Endothelial cell of umbilical vein (primary cell): ENCODE measurements at regions not wholly inside any gene's neighbourhood (a gene's known extent, or its start where the extent isn't known, plus 50 kb on each side); places are given as distances from the start of the nearest gene placed in this dataset.

Experiments used
- BruUV-seq: library from RNA; stranded (reverse); fragments of 400-500 nt; replicated peaks from 2 replicates; lab custom pipeline; 2021; lab: Mats Ljungman, UMichigan
- CTCF ChIA-PET: fragments of 300-600, 350-600 bp; sonication (Branson Sonifier 250); formaldehyde crosslinking; loops from one replicate; lab custom pipeline; 2021; ENCODE audit warnings: antibody characterized with exemption, inconsistent platforms; lab: Charles Lee
- POLR2A ChIA-PET: fragments of 300-600, 350-600 bp; sonication (Branson Sonifier 250); formaldehyde crosslinking; loops from one replicate; lab custom pipeline; 2021; ENCODE audit warnings: antibody characterized with exemption, inconsistent platforms; lab: Charles Lee
- DNase-seq: peaks from one replicate; pipeline ENCODE4 v3.0.0-alpha.2; 2011; ENCODE audit warnings: low read depth, low spot score
- FAIRE-seq: peaks from 2 replicates; lab custom pipeline; 2011; peaks lifted over from hg19 to GRCh38; lab: Jason Lieb, UNC
- H2AFZ ChIP-seq: 2 replicates; pipeline ENCODE4 v1.6.0; 2012; ENCODE audit warnings: low read depth, low read length, control low read depth, inconsistent platforms
- H3K27ac ChIP-seq: 2 replicates; pipeline ENCODE4 v1.5.1; 2011; ENCODE audit warnings: low read depth, mild to moderate bottlenecking, control low read depth, low read length, moderate library complexity; ENCODE audit not compliant: insufficient read depth
- H3K27me3 ChIP-seq, 2 experiments: 2 replicates each; pipeline versions ENCODE4 v1.6.0 to v1.6.1; 2011; ENCODE audit warnings: low read length in 2 of 2, mixed read lengths in 1 of 2; ENCODE audit not compliant: control insufficient read depth in 2 of 2, insufficient read depth in 2 of 2
- H3K36me3 ChIP-seq, 2 experiments: 2 replicates in 1 of 2; 3 replicates in 1 of 2; pipeline ENCODE4 v1.5.1; 2011; ENCODE audit warnings: low read length in 2 of 2, mild to moderate bottlenecking in 1 of 2, moderate library complexity in 1 of 2; ENCODE audit not compliant: control insufficient read depth in 2 of 2, insufficient read depth in 2 of 2; ENCODE audit errors: extremely low read depth in 1 of 2
- H3K4me1 ChIP-seq: 3 replicates; pipeline ENCODE4 v1.5.1; 2011; ENCODE audit warnings: mild to moderate bottlenecking, low read length; ENCODE audit not compliant: control insufficient read depth, insufficient read depth; ENCODE audit errors: extremely low read depth
- H3K4me2 ChIP-seq: 2 replicates; pipeline ENCODE4 v1.6.1; 2011; ENCODE audit warnings: low read length, control low read depth, mixed read lengths; ENCODE audit not compliant: insufficient read depth
- H3K4me3 ChIP-seq, 3 experiments: fragments of 200-600 bp in 1 of 3; sonication (generic), shearing (Covaris generic) in 1 of 3; replicated peaks in 1 of 3; 2 replicates each; pipeline ENCODE4 v1.5.1; 2011 to 2016; ENCODE audit warnings: control low read depth in 3 of 3, low read length in 3 of 3, mild to moderate bottlenecking in 2 of 3, inconsistent platforms in 1 of 3, low read depth in 1 of 3, moderate library complexity in 1 of 3; ENCODE audit not compliant: insufficient read depth in 1 of 3
- H3K79me2 ChIP-seq: 2 replicates; pipeline ENCODE4 v1.6.0; 2012; ENCODE audit warnings: low read length, inconsistent platforms; ENCODE audit not compliant: control insufficient read depth, insufficient read depth
- H3K9ac ChIP-seq: replicated peaks from 2 replicates; pipeline ENCODE3; 2011; ENCODE audit warnings: low read length, control low read depth; ENCODE audit not compliant: insufficient read depth; ENCODE audit errors: extremely low read depth
- H3K9me1 ChIP-seq: replicated peaks from 3 replicates; pipeline ENCODE4 v1.6.0; 2011; ENCODE audit warnings: mild to moderate bottlenecking, low read length; ENCODE audit not compliant: control insufficient read depth, insufficient read depth; ENCODE audit errors: extremely low read depth
- H3K9me3 ChIP-seq: replicated peaks from 2 replicates; pipeline ENCODE4 v1.5.1; 2012; ENCODE audit warnings: low read length, inconsistent platforms; ENCODE audit not compliant: control insufficient read depth, insufficient read depth
- H4K20me1 ChIP-seq: replicated peaks from 2 replicates; pipeline ENCODE3; 2011; ENCODE audit warnings: mild to moderate bottlenecking, low read length; ENCODE audit not compliant: control insufficient read depth, insufficient read depth; ENCODE audit errors: extremely low read depth
- EZH2 ChIP-seq: IDR thresholded peaks from 2 replicates; pipeline ENCODE4 v1.6.1; 2012; ENCODE audit warnings: borderline replicate concordance, low read depth, mild to moderate bottlenecking, moderate library complexity, low read length, inconsistent platforms; ENCODE audit not compliant: severe bottlenecking
- FOS ChIP-seq: IDR thresholded peaks from 2 replicates; pipeline ENCODE4 v1.6.1; 2011; ENCODE audit warnings: mild to moderate bottlenecking, low read length, moderate library complexity, borderline replicate concordance; ENCODE audit not compliant: insufficient read depth
- GATA2 ChIP-seq: IDR thresholded peaks from 2 replicates; pipeline ENCODE4 v1.7.0; 2011; ENCODE audit warnings: low read depth, mild to moderate bottlenecking, moderate library complexity, mixed read lengths, low read length; ENCODE audit not compliant: insufficient read length, insufficient read depth
- JUN ChIP-seq: IDR thresholded peaks from 2 replicates; pipeline ENCODE4 v1.6.1; 2011; ENCODE audit warnings: borderline replicate concordance, low read depth; ENCODE audit not compliant: insufficient read length, insufficient read depth
- MYC ChIP-seq: IDR thresholded peaks from one replicate; pipeline ENCODE4 v1.6.1; 2011; ENCODE audit warnings: mild to moderate bottlenecking, low read depth, low read length
- POLR2A ChIP-seq: IDR thresholded peaks from 2 replicates; pipeline ENCODE4 v1.6.1; 2012; ENCODE audit warnings: low read depth, mild to moderate bottlenecking, control low read depth, low read length
- POLR2AphosphoS5 ChIP-seq: IDR thresholded peaks from 2 replicates; pipeline ENCODE4 v1.6.1; 2012; ENCODE audit warnings: low read depth, mild to moderate bottlenecking, control low read depth, low read length, moderate library complexity; ENCODE audit not compliant: insufficient read depth
- dilution Hi-C: fragments of 300-500 bp; cut with MboI; formaldehyde crosslinking; loops from one replicate; pipeline ENCODE4 v1.15.0; 2019; ENCODE audit warnings: low sequenced_read_pairs; ENCODE audit not compliant: extremely low pct_ligation_motif_present
- intact Hi-C: fragments of 100-400 bp; cut with micrococcal nuclease; formaldehyde crosslinking; loops from one replicate; pipeline ENCODE4 v1.10.0; 2022
- TF ChIP-seq, protein P1 (sequence below): IDR thresholded peaks from 2 replicates; pipeline ENCODE4 v1.6.1; 2011; ENCODE audit not compliant: insufficient read depth, insufficient read length
- TF ChIP-seq, protein P2 (sequence below), 2 donors: IDR thresholded peaks; 1 replicate in 1 of 2; 2 replicates in 1 of 2; pipeline ENCODE4 v1.5.1; 2011; ENCODE audit warnings: low read length in 2 of 2, mild to moderate bottlenecking in 2 of 2, moderate library complexity in 2 of 2, control low read depth in 1 of 2, inconsistent platforms in 1 of 2, low read depth in 1 of 2; ENCODE audit not compliant: insufficient read depth in 1 of 2; ENCODE audit errors: extremely low read depth in 1 of 2

DNA sequence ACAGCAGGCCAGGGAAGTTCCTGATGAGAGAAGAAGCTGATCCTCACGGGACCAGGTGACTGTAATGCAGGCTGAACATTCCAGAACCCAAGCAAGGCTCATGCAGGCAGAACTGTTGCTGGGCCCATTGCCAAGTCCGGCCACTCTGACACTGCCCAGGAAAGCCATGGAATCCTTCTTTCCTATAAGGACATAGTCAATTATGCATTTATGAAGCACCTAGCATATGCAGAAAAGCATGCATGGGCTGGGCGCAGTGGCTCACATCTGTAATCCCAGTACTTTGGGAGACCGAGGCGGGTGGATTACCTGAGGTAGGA, 83.7 kb upstream of the SLC1A3 start:
- no peaks in the 10 kb centered on the region for H3K9me1 ChIP-seq
- H3K9me3 ChIP-seq: no peaks in the 10 kb centered on the region
- CTCF ChIA-PET: no interaction called here
- intact Hi-C loops (no loop called here), dilution Hi-C loops (no loop called here)
- no peaks in the 10 kb centered on the region for H3K79me2 ChIP-seq
- no peaks in the 10 kb centered on the region for H3K4me1 ChIP-seq
- H3K4me2 ChIP-seq: no peak overlapping the region
- no peaks in the 10 kb centered on the region for H3K36me3 ChIP-seq
- no peaks in the 10 kb centered on the region for H4K20me1 ChIP-seq
- no peak overlapping the region for H3K4me3 ChIP-seq
- H2AFZ ChIP-seq: no peak overlapping the region
- no peak for DNase-seq
- POLR2A ChIA-PET: no interaction called here
- H3K27me3 ChIP-seq: no peaks in the 10 kb centered on the region
- no peak for FAIRE-seq
- H3K9ac ChIP-seq: no peak overlapping the region
- no peak overlapping the region for H3K27ac ChIP-seq
- BruUV-seq: no TSS peak
- no peak for TF ChIP-seq FOS
- no peak for TF ChIP-seq JUN
- TF ChIP-seq, protein P1, sequence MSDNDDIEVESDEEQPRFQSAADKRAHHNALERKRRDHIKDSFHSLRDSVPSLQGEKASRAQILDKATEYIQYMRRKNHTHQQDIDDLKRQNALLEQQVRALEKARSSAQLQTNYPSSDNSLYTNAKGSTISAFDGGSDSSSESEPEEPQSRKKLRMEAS: no peak
- no peak for TF ChIP-seq POLR2AphosphoS5
- TF ChIP-seq POLR2A: no peak
- no peak for TF ChIP-seq MYC

DNA sequence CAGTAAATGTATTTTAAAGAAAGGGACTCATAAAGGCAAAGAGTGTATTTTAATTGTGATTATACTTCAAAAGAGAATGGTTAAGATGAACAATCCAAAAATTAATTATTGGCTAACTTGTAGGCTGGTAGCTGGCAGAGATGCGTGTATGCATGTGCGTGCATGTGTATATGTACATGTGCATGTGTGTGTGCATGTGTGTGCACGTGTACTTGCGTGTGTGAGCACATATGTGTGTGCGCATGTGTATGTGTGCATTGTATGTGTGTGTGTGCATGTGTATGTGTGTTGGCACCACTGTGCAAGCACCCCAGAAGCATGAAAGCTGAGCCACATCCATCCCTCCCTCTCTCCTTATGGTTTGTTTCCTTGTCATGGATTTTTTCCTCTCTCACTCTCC, 83.0 kb upstream of the SLC1A3 start:
- H3K4me1 ChIP-seq: no peaks in the 10 kb centered on the region
- no peak overlapping the region for H3K4me3 ChIP-seq
- no peaks in the 10 kb centered on the region for H3K27me3 ChIP-seq
- H2AFZ ChIP-seq: no peak overlapping the region
- TF ChIP-seq, protein P2, sequence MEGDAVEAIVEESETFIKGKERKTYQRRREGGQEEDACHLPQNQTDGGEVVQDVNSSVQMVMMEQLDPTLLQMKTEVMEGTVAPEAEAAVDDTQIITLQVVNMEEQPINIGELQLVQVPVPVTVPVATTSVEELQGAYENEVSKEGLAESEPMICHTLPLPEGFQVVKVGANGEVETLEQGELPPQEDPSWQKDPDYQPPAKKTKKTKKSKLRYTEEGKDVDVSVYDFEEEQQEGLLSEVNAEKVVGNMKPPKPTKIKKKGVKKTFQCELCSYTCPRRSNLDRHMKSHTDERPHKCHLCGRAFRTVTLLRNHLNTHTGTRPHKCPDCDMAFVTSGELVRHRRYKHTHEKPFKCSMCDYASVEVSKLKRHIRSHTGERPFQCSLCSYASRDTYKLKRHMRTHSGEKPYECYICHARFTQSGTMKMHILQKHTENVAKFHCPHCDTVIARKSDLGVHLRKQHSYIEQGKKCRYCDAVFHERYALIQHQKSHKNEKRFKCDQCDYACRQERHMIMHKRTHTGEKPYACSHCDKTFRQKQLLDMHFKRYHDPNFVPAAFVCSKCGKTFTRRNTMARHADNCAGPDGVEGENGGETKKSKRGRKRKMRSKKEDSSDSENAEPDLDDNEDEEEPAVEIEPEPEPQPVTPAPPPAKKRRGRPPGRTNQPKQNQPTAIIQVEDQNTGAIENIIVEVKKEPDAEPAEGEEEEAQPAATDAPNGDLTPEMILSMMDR (IDR thresholded peaks at IDR 0.05; ENCODE audit: extremely low read depth in 1 of 2, insufficient read depth in 1 of 2, low read depth in 1 of 2, low read length in 2 of 2): no peak
- TF ChIP-seq MYC: no peak
- TF ChIP-seq, protein P1: no peak
- no peak for TF ChIP-seq JUN
- no peak for TF ChIP-seq POLR2A
- TF ChIP-seq POLR2AphosphoS5: no peak
- no peak for TF ChIP-seq GATA2
- no peak for TF ChIP-seq FOS
- no peak for TF ChIP-seq EZH2
- DNase-seq (no peak), FAIRE-seq (no peak)
- BruUV-seq: no TSS peak
- CTCF ChIA-PET: no interaction called here
- H3K4me2 ChIP-seq: no peak overlapping the region
- H3K9me3 ChIP-seq: no peaks in the 10 kb centered on the region
- no peaks in the 10 kb centered on the region for H3K79me2 ChIP-seq
- H3K9me1 ChIP-seq: no peaks in the 10 kb centered on the region
- no peaks in the 10 kb centered on the region for H3K36me3 ChIP-seq
- H3K9ac ChIP-seq: no peak overlapping the region
- intact Hi-C loops: no loop called here
- POLR2A ChIA-PET: no interaction called here
- H4K20me1 ChIP-seq: no peaks in the 10 kb centered on the region
- no peak overlapping the region for H3K27ac ChIP-seq
- dilution Hi-C loops: no loop called here
